ENCODE measurements at regions not wholly inside any gene's neighbourhood (a gene's known extent, or its start where the extent isn't known, plus 50 kb on each side); places are given as distances from the start of the nearest gene placed in this dataset.
"Not testable (repeated sequence)": the region's sequence is repeated elsewhere in the genome, so short reads cannot be mapped to it uniquely, and the experiment has no call there.

GRCh38 chr4:124067046-124067445, 645.5 kb downstream of the ANKRD50 start:
- Mint-ChIP-seq H3K4me1 (ENCODE audit: low read depth) (no peaks in the 10 kb centered on the region), H3K4me3 (no peak overlapping the region), H3K36me3 (peaks cover 1% of the 10 kb centered on the region), H3K27ac (no peak overlapping the region), H3K9me3 (peaks cover 31% of the 10 kb centered on the region), H3K27me3 (no peaks in the 10 kb centered on the region)
- DNase-seq = no peak
- CTCF ChIA-PET = no interaction called here
- POLR2A ChIA-PET = no interaction called here
- intact Hi-C loops (cut with micrococcal nuclease) = no loop called here

- POLR2A ChIA-PET = no interaction called here
- no peaks in the 10 kb centered on the region for H3K4me1 Mint-ChIP-seq (ENCODE audit: low read depth)
- CTCF ChIA-PET = no interaction called here
- H3K4me3 Mint-ChIP-seq = no peak overlapping the region
- H3K27ac Mint-ChIP-seq = no peak overlapping the region
- H3K9me3 Mint-ChIP-seq = peaks cover 39% of the 10 kb centered on the region
- no peak for DNase-seq
- peaks cover 1% of the 10 kb centered on the region for H3K36me3 Mint-ChIP-seq
- H3K27me3 Mint-ChIP-seq = no peaks in the 10 kb centered on the region
- intact Hi-C loops (cut with micrococcal nuclease) = no loop called here
Measured at GRCh38 chr4:124070688-124071484, 641.6 kb downstream of the ANKRD50 start.

GRCh38 chr4:124075276-124075675, 637.3 kb downstream of the ANKRD50 start:
- intact Hi-C loops (cut with micrococcal nuclease); POLR2A ChIA-PET; H3K4me3 Mint-ChIP-seq; H3K36me3 Mint-ChIP-seq; H3K27ac Mint-ChIP-seq; H3K27me3 Mint-ChIP-seq; DNase-seq; H3K4me1 Mint-ChIP-seq (ENCODE audit: low read depth): not testable (repeated sequence)
- CTCF ChIA-PET = interaction anchor here (0.6 kb wide), 1 partner anchor 228 kb away, joined by 3 read pairs; no protein-coding TSS in a partner anchor
- H3K9me3 Mint-ChIP-seq = peaks cover 35% of the 10 kb centered on the region

GRCh38 chr4:124079174-124079780, 633.3 kb downstream of the ANKRD50 start:
- no peaks in the 10 kb centered on the region for H3K4me1 Mint-ChIP-seq (ENCODE audit: low read depth)
- H3K36me3 Mint-ChIP-seq = no peaks in the 10 kb centered on the region
- H3K27ac Mint-ChIP-seq = no peak overlapping the region
- H3K27me3 Mint-ChIP-seq = no peaks in the 10 kb centered on the region
- peaks cover 15% of the 10 kb centered on the region for H3K9me3 Mint-ChIP-seq
- intact Hi-C loops (cut with micrococcal nuclease) = no loop called here
- CTCF ChIA-PET = no interaction called here
- H3K4me3 Mint-ChIP-seq = no peak overlapping the region
- POLR2A ChIA-PET = no interaction called here
- DNase-seq = no peak

- Mint-ChIP-seq H3K4me1 (ENCODE audit: low read depth) (no peaks in the 10 kb centered on the region), H3K9me3 (peaks cover 15% of the 10 kb centered on the region), H3K27me3 (no peaks in the 10 kb centered on the region), H3K4me3 (no peak overlapping the region), H3K27ac (no peak overlapping the region), H3K36me3 (no peaks in the 10 kb centered on the region)
- no peak for DNase-seq
- CTCF ChIA-PET = no interaction called here
- POLR2A ChIA-PET = no interaction called here
- intact Hi-C loops (cut with micrococcal nuclease) = no loop called here
Measured at GRCh38 chr4:124083711-124084110, 628.8 kb downstream of the ANKRD50 start.

- ChIA-PET POLR2A (no interaction called here), CTCF (no interaction called here)
- no peak overlapping the region for H3K4me3 Mint-ChIP-seq
- H3K9me3 Mint-ChIP-seq = peaks cover 2% of the 10 kb centered on the region
- H3K27ac Mint-ChIP-seq = no peak overlapping the region
- H3K4me1 Mint-ChIP-seq (ENCODE audit: low read depth) = no peaks in the 10 kb centered on the region
- intact Hi-C loops (cut with micrococcal nuclease) = no loop called here
- H3K36me3 Mint-ChIP-seq = no peaks in the 10 kb centered on the region
- no peak for DNase-seq
- no peaks in the 10 kb centered on the region for H3K27me3 Mint-ChIP-seq
Measured at GRCh38 chr4:124085561-124086180, 626.9 kb downstream of the ANKRD50 start.

- intact Hi-C loops (cut with micrococcal nuclease) = no loop called here
- no peaks in the 10 kb centered on the region for H3K9me3 Mint-ChIP-seq
- H3K27ac Mint-ChIP-seq = no peak overlapping the region
- POLR2A ChIA-PET = no interaction called here
- no peaks in the 10 kb centered on the region for H3K36me3 Mint-ChIP-seq
- CTCF ChIA-PET = no interaction called here
- no peak for DNase-seq
- H3K4me3 Mint-ChIP-seq = no peak overlapping the region
- H3K4me1 Mint-ChIP-seq (ENCODE audit: low read depth) = no peaks in the 10 kb centered on the region
- no peaks in the 10 kb centered on the region for H3K27me3 Mint-ChIP-seq
Measured at GRCh38 chr4:124090021-124090420, 622.5 kb downstream of the ANKRD50 start.

- CTCF ChIA-PET = no interaction called here
- Mint-ChIP-seq H3K27me3 (no peaks in the 10 kb centered on the region), H3K9me3 (no peaks in the 10 kb centered on the region), H3K27ac (no peak overlapping the region), H3K4me3 (no peak overlapping the region), H3K36me3 (no peaks in the 10 kb centered on the region), H3K4me1 (ENCODE audit: low read depth) (no peaks in the 10 kb centered on the region)
- no peak for DNase-seq
- POLR2A ChIA-PET = no interaction called here
- intact Hi-C loops (cut with micrococcal nuclease) = no loop called here
Measured at GRCh38 chr4:124092101-124092500, 620.4 kb downstream of the ANKRD50 start.

GRCh38 chr4:124092541-124092984, 620.0 kb downstream of the ANKRD50 start:
- intact Hi-C loops (cut with micrococcal nuclease) = no loop called here
- H3K27me3 Mint-ChIP-seq = no peaks in the 10 kb centered on the region
- H3K27ac Mint-ChIP-seq = no peak overlapping the region
- no peak overlapping the region for H3K4me3 Mint-ChIP-seq
- ChIA-PET CTCF (no interaction called here), POLR2A (no interaction called here)
- DNase-seq = no peak
- no peaks in the 10 kb centered on the region for H3K4me1 Mint-ChIP-seq (ENCODE audit: low read depth)
- H3K9me3 Mint-ChIP-seq = no peaks in the 10 kb centered on the region
- H3K36me3 Mint-ChIP-seq = no peaks in the 10 kb centered on the region

DNA sequence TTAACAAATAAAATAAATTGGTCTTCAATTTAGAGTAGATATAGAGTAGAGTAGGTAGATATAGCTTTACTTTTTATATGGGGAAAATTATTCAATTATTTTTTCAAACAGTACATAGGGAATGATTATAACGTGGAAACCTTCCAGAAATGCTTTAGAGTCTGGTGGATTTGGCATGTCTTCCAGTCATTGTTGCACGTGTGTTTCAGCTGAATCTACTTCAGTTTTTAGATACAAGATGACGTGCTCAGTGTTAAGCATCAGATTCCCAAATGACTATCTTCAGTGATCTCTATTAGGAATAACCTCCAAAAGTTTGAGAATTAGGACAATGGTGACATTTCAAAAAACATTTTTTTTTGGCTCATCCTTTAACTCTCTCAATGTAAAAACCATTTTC, 616.9 kb downstream of the ANKRD50 start:
- intact Hi-C loops (cut with micrococcal nuclease) = no loop called here
- no peaks in the 10 kb centered on the region for H3K27me3 Mint-ChIP-seq
- H3K4me3 Mint-ChIP-seq = no peak overlapping the region
- H3K9me3 Mint-ChIP-seq = no peaks in the 10 kb centered on the region
- ChIA-PET POLR2A (no interaction called here), CTCF (no interaction called here)
- H3K4me1 Mint-ChIP-seq (ENCODE audit: low read depth) = no peaks in the 10 kb centered on the region
- H3K27ac Mint-ChIP-seq = no peak overlapping the region
- no peak for DNase-seq
- no peaks in the 10 kb centered on the region for H3K36me3 Mint-ChIP-seq

- H3K36me3 Mint-ChIP-seq = no peaks in the 10 kb centered on the region
- CTCF ChIA-PET = no interaction called here
- intact Hi-C loops (cut with micrococcal nuclease) = no loop called here
- no peak overlapping the region for H3K27ac Mint-ChIP-seq
- H3K9me3 Mint-ChIP-seq = no peaks in the 10 kb centered on the region
- H3K27me3 Mint-ChIP-seq = no peaks in the 10 kb centered on the region
- DNase-seq = no peak
- H3K4me3 Mint-ChIP-seq = no peak overlapping the region
- H3K4me1 Mint-ChIP-seq (ENCODE audit: low read depth) = no peaks in the 10 kb centered on the region
- POLR2A ChIA-PET = no interaction called here
Measured at GRCh38 chr4:124096290-124096689, 616.2 kb downstream of the ANKRD50 start.

DNA sequence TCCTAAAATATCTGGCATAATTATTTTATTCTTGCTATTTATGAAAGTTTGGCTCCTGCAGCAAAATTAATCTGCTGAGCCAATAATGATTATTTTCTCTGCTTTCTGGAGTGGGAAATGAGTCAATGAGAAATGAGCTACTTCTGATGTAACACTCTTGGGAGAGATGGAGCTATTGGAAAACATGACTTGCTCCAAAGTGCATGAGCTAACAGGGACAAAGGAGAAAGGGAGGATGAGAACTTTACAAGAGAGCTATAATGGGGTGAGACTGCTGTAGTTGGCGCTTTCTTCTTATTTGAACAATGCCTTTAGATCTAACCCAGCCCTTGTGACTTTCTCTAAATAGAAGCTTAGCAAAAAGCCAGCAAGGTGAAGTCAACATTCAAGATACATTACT, 615.1 kb downstream of the ANKRD50 start:
- Mint-ChIP-seq H3K4me3 (no peak overlapping the region), H3K36me3 (no peaks in the 10 kb centered on the region), H3K27ac (no peak overlapping the region), H3K9me3 (no peaks in the 10 kb centered on the region), H3K4me1 (ENCODE audit: low read depth) (no peaks in the 10 kb centered on the region), H3K27me3 (no peaks in the 10 kb centered on the region)
- intact Hi-C loops (cut with micrococcal nuclease) = no loop called here
- ChIA-PET POLR2A (no interaction called here), CTCF (no interaction called here)
- DNase-seq = no peak

GRCh38 chr4:124104101-124104500, 608.4 kb downstream of the ANKRD50 start:
- Mint-ChIP-seq H3K27me3 (no peaks in the 10 kb centered on the region), H3K4me3 (no peak overlapping the region), H3K4me1 (ENCODE audit: low read depth) (no peaks in the 10 kb centered on the region), H3K27ac (no peak overlapping the region), H3K36me3 (no peaks in the 10 kb centered on the region), H3K9me3 (peaks cover 6% of the 10 kb centered on the region)
- intact Hi-C loops (cut with micrococcal nuclease) = no loop called here
- POLR2A ChIA-PET = no interaction called here
- DNase-seq = no peak
- CTCF ChIA-PET = no interaction called here

All from activated CD4-positive, alpha-beta memory T cell treated with anti-CD3 and anti-CD28 coated beads for 36 hours (primary cell).